HCT116 (cell line): ENCODE measurements at regions not wholly inside any gene's neighbourhood (a gene's known extent, or its start where the extent isn't known, plus 50 kb on each side); places are given as distances from the start of the nearest gene placed in this dataset.

Experiments used
- ATAC-seq: fragments of 200-7000 bp; cut with Tn5 transposase; 2 replicates; pipeline ENCODE4 v1.9.1; 2020; ENCODE audit warnings: mild to moderate bottlenecking, moderate library complexity
- BruUV-seq: library from RNA; stranded (reverse); fragments of 400-500 nt; replicated peaks from 2 replicates; lab custom pipeline; 2021; lab: Mats Ljungman, UMichigan
- CTCF ChIA-PET: fragments of 300-600 bp; sonication (Branson Sonifier 250); formaldehyde crosslinking; loops from one replicate; lab custom pipeline; 2021; ENCODE audit warnings: antibody characterized with exemption; lab: Charles Lee
- POLR2A ChIA-PET: fragments of 300-600, 350-600 bp; sonication (Branson Sonifier 250); formaldehyde crosslinking; loops from one replicate; lab custom pipeline; 2021; ENCODE audit warnings: antibody characterized with exemption; lab: Charles Lee
- RAD21 ChIA-PET, 2 experiments: fragments of 300-600 bp; sonication (Branson Sonifier 250); formaldehyde crosslinking; loops; one replicate each; lab custom pipeline; 2023; ENCODE audit warnings: low total read pairs in 2 of 2; ENCODE audit not compliant: uncharacterized antibody in 2 of 2, unreplicated experiment in 2 of 2, low non-redundant PET in 1 of 2; lab: Charles Lee
- DNase-seq: peaks from one replicate; pipeline ENCODE4 v3.0.0-alpha.2; 2010; ENCODE audit warnings: low read depth, low spot score
- H2AFZ ChIP-seq: fragments of 200-600 bp; shearing (Covaris generic), sonication (generic); 2 replicates; pipeline ENCODE4 v1.6.1; 2017; ENCODE audit warnings: low read depth, mixed run types, mixed read lengths, antibody characterized with exemption, low read length; ENCODE audit not compliant: poor library complexity, severe bottlenecking
- H3K27ac ChIP-seq: 2 replicates; pipeline ENCODE4 v1.5.1; 2012; ENCODE audit warnings: low read depth, low read length
- H3K27me3 ChIP-seq: fragments of 200-600 bp; sonication (generic); 2 replicates; pipeline ENCODE4 v1.6.1; 2016; ENCODE audit warnings: mixed run types, low read length, mixed read lengths; ENCODE audit not compliant: insufficient read depth
- H3K36me3 ChIP-seq, 2 experiments: fragments of 200-500 bp in 1 of 2; fragments of 200-600 bp in 1 of 2; sonication (Bioruptor generic) in 1 of 2; sonication (generic) in 1 of 2; 2 replicates each; pipeline versions ENCODE4 v1.5.1 to v1.6.1; 2014 to 2016; ENCODE audit warnings: low read length in 2 of 2, inconsistent platforms in 1 of 2, mixed read lengths in 1 of 2, mixed run types in 1 of 2; ENCODE audit not compliant: insufficient read depth in 2 of 2, control insufficient read depth in 1 of 2
- H3K4me1 ChIP-seq, 2 experiments: fragments of 200-600 bp in 1 of 2; sonication (generic) in 1 of 2; 2 replicates each; pipeline versions ENCODE4 v1.5.1 to v1.6.1; 2012 to 2017; ENCODE audit warnings: low read length in 2 of 2, inconsistent platforms in 1 of 2, mild to moderate bottlenecking in 1 of 2, mixed read lengths in 1 of 2, mixed run types in 1 of 2, moderate library complexity in 1 of 2; ENCODE audit not compliant: insufficient read depth in 2 of 2, control insufficient read depth in 1 of 2
- H3K4me2 ChIP-seq: fragments of 200-600 bp; sonication (generic); 2 replicates; pipeline ENCODE4 v1.6.1; 2017; ENCODE audit warnings: mixed run types, low read length, mixed read lengths
- H3K4me3 ChIP-seq, 2 experiments: fragments of 200-600 bp in 1 of 2; sonication (generic) in 1 of 2; replicated peaks in 1 of 2; 2 replicates each; pipeline ENCODE4 v1.5.1; 2011 to 2016; ENCODE audit warnings: low read length in 2 of 2, control low read depth in 1 of 2, low read depth in 1 of 2, mild to moderate bottlenecking in 1 of 2, mixed read lengths in 1 of 2, mixed run types in 1 of 2
- H3K79me2 ChIP-seq: fragments of 200-600 bp; sonication (generic); 2 replicates; pipeline ENCODE4 v1.6.1; 2017; ENCODE audit warnings: mild to moderate bottlenecking, mixed run types, low read length, moderate library complexity, mixed read lengths; ENCODE audit not compliant: insufficient read depth
- H3K9ac ChIP-seq: fragments of 200-600 bp; sonication (generic); 2 replicates; pipeline ENCODE4 v1.6.1; 2016; ENCODE audit warnings: low read length, mixed read lengths
- H3K9me2 ChIP-seq: fragments of 200-600 bp; sonication (generic), shearing (Covaris generic); 2 replicates; pipeline ENCODE4 v1.6.1; 2017; ENCODE audit warnings: mixed run types, mild to moderate bottlenecking, moderate library complexity; ENCODE audit not compliant: insufficient read depth
- H3K9me3 ChIP-seq, 2 experiments: fragments of 200-500 bp in 1 of 2; fragments of 200-600 bp in 1 of 2; sonication (Bioruptor generic) in 1 of 2; sonication (generic) in 1 of 2; 2 replicates each; pipeline ENCODE4 v1.6.1; 2014 to 2017; ENCODE audit warnings: low read length in 2 of 2, mixed read lengths in 2 of 2, inconsistent platforms in 1 of 2, low read depth in 1 of 2, mild to moderate bottlenecking in 1 of 2, mixed run types in 1 of 2, moderate library complexity in 1 of 2; ENCODE audit not compliant: control insufficient read depth in 1 of 2, insufficient read depth in 1 of 2
- H4K20me1 ChIP-seq: fragments of 200-600 bp; sonication (generic), shearing (Covaris generic); 2 replicates; pipeline ENCODE4 v1.6.1; 2017; ENCODE audit warnings: mixed run types, mild to moderate bottlenecking, moderate library complexity; ENCODE audit not compliant: insufficient read depth
- EGR1 ChIP-seq: IDR thresholded peaks from 2 replicates; pipeline ENCODE4 v1.6.1; 2012; ENCODE audit warnings: low read depth
- POLR2AphosphoS5 ChIP-seq: IDR thresholded peaks from 2 replicates; pipeline ENCODE4 v1.6.1; 2011; ENCODE audit warnings: mild to moderate bottlenecking, low read depth, low read length, moderate library complexity
- SP1 ChIP-seq: IDR thresholded peaks from 2 replicates; pipeline ENCODE4 v1.6.1; 2012; ENCODE audit warnings: low read depth
- ZFX ChIP-seq: fragments of 450-650 bp; IDR thresholded peaks from 2 replicates; pipeline ENCODE4 v1.6.1; 2017
- intact Hi-C: fragments of 100-400 bp; cut with micrococcal nuclease; formaldehyde crosslinking; loops from 2 replicates; pipeline ENCODE4 v1.10.0; 2022

GRCh38 chrX:153244767-153245166 is 65.7 kb downstream of the MAGEA1 start:
- Histone ChIP-seq H3K27me3 (peaks cover 57% of the 10 kb centered on the region), H3K36me3 (no peaks in the 10 kb centered on the region), H3K9me2 (no peaks in the 10 kb centered on the region), H3K4me3 (no peak overlapping the region), H3K9ac (no peak overlapping the region), H3K4me2 (no peak overlapping the region), H2AFZ (no peak overlapping the region), H4K20me1 (no peaks in the 10 kb centered on the region), H3K27ac (no peak overlapping the region), H3K9me3 (no peaks in the 10 kb centered on the region), H3K4me1 (no peaks in the 10 kb centered on the region), H3K79me2 (no peaks in the 10 kb centered on the region)
- CTCF ChIA-PET = no interaction called here
- DNase-seq (no peak), ATAC-seq (no peak)
- BruUV-seq = no TSS peak
- POLR2A ChIA-PET = no interaction called here
- intact Hi-C loops = no loop called here
- RAD21 ChIA-PET = no interaction called here
- TF ChIP-seq EGR1 (no peak), POLR2AphosphoS5 (no peak)

- H3K9ac ChIP-seq = no peak overlapping the region
- no peaks in the 10 kb centered on the region for H3K9me3 ChIP-seq
- no peak for DNase-seq
- no peak overlapping the region for H3K27ac ChIP-seq
- H3K9me2 ChIP-seq = no peaks in the 10 kb centered on the region
- H3K4me2 ChIP-seq = no peak overlapping the region
- ChIA-PET CTCF (no interaction called here), RAD21 (interaction anchor here in 1 of 2 experiments (0.6 kb wide), 1 partner anchor 32 kb away, joined by 3 read pairs; no protein-coding TSS in a partner anchor), POLR2A (no interaction called here)
- no peak for ATAC-seq
- no peak overlapping the region for H3K4me3 ChIP-seq
- no peak for TF ChIP-seq ZFX
- TF ChIP-seq SP1 = no peak
- TF ChIP-seq POLR2AphosphoS5 = no peak
- no peaks in the 10 kb centered on the region for H3K36me3 ChIP-seq
- H3K79me2 ChIP-seq = no peaks in the 10 kb centered on the region
- H3K4me1 ChIP-seq = no peaks in the 10 kb centered on the region
- no peaks in the 10 kb centered on the region for H4K20me1 ChIP-seq
- no peak overlapping the region for H2AFZ ChIP-seq
- intact Hi-C loops = no loop called here
- peaks cover 47% of the 10 kb centered on the region for H3K27me3 ChIP-seq
- BruUV-seq = no TSS peak
These were observed 59.3 kb downstream of the MAGEA1 start for GRCh38 chrX:153238361-153238760.
